ENCODE measurements at regions not wholly inside any gene's neighbourhood (a gene's known extent, or its start where the extent isn't known, plus 50 kb on each side); places are given as distances from the start of the nearest gene placed in this dataset.

GRCh38 chr4:155066871-155067270 is 141.6 kb upstream of the NPY2R start:
- no peak for TF ChIP-seq CTCF (IDR thresholded peaks at IDR 0.05; ENCODE audit: poor library complexity, severe bottlenecking)
- TF ChIP-seq, protein P1, sequence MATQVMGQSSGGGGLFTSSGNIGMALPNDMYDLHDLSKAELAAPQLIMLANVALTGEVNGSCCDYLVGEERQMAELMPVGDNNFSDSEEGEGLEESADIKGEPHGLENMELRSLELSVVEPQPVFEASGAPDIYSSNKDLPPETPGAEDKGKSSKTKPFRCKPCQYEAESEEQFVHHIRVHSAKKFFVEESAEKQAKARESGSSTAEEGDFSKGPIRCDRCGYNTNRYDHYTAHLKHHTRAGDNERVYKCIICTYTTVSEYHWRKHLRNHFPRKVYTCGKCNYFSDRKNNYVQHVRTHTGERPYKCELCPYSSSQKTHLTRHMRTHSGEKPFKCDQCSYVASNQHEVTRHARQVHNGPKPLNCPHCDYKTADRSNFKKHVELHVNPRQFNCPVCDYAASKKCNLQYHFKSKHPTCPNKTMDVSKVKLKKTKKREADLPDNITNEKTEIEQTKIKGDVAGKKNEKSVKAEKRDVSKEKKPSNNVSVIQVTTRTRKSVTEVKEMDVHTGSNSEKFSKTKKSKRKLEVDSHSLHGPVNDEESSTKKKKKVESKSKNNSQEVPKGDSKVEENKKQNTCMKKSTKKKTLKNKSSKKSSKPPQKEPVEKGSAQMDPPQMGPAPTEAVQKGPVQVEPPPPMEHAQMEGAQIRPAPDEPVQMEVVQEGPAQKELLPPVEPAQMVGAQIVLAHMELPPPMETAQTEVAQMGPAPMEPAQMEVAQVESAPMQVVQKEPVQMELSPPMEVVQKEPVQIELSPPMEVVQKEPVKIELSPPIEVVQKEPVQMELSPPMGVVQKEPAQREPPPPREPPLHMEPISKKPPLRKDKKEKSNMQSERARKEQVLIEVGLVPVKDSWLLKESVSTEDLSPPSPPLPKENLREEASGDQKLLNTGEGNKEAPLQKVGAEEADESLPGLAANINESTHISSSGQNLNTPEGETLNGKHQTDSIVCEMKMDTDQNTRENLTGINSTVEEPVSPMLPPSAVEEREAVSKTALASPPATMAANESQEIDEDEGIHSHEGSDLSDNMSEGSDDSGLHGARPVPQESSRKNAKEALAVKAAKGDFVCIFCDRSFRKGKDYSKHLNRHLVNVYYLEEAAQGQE (IDR thresholded peaks at IDR 0.05; ENCODE audit: borderline replicate concordance) = no peak
- TF ChIP-seq EP300 (conservative IDR thresholded peaks at IDR 0.05; ENCODE audit: poor library complexity, severe bottlenecking) = no peak
- no peak for TF ChIP-seq POLR2AphosphoS5 (IDR thresholded peaks at IDR 0.05)
- TF ChIP-seq EZH2 (IDR thresholded peaks at IDR 0.05; ENCODE audit: borderline replicate concordance, insufficient read depth, low read length, poor library complexity, severe bottlenecking) = no peak
- no peak for TF ChIP-seq TAF1 (IDR thresholded peaks at IDR 0.05; ENCODE audit: low read depth)
- no peak for TF ChIP-seq RAD21 (conservative IDR thresholded peaks at IDR 0.05)
- no peak for TF ChIP-seq SMC3 (conservative IDR thresholded peaks at IDR 0.05; ENCODE audit: poor library complexity)
